NCI-H2081 treated with DMSO at 0.1 percent for 48 hours (cell line): ENCODE measurements at regions not wholly inside any gene's neighbourhood (a gene's known extent, or its start where the extent isn't known, plus 50 kb on each side); places are given as distances from the start of the nearest gene placed in this dataset.
"Not testable (repeated sequence)": the region's sequence is repeated elsewhere in the genome, so short reads cannot be mapped to it uniquely, and the experiment has no call there.

ENCODE experiments used
- DNase-seq: peaks from one replicate; lab custom pipeline; 2025; lab: John Stamatoyannopoulos, UW

DNA sequence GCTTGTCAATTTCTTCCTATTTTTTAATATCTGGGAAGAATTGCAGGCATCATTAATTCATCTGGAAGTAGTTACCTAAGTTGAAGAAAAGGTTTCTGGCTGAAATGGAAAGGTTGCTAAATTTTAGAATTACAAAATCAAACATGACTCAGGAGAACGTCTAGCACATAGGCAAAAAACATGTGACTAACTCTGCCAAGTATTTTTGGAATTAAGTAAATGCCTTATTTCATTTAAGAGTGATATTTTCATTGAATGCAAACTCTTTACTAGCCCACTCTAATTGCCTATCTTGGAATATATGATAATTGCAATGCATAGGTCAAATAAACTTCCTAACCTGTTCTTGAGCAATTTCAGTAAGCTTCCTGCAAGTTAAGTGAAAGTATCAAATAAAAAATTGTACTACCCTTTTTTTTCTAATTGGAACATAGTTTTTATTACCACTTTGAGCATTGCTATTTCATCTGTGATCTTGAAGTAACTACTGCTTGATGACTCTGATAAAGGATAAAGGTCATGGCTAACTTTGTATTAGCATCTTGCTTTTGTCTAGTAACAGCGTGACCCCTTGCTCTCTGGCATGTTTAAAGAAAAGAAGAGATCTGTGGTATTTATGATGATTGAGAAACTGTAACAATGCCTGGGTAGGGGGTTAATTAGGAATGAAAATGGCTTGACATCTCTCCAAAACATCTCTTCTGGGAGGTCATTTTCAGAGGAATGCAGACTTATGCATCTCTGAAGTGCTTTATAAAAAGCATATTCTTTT lies 208.3 kb upstream of the NCAM2 start:
- DNase-seq = no peak

DNA sequence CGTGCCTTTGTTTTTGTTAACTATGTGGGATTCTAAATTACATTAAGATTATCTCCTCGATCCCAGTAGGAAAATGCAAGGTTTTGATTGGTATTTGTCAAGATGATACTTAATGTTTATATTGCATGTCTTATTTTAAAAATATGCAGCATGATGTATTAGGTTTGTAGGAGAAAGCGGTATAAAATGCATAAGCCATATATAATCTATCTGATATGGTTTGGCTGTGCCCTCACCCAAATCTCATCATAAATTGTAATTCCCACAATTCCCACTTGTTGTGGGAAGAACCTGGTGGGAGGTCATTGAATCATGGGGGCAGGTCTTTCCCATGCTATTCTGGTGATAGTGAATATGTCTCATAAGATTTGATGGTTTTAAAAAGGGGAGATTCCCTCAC lies 198.1 kb upstream of the NCAM2 start:
- DNase-seq = no peak

DNA sequence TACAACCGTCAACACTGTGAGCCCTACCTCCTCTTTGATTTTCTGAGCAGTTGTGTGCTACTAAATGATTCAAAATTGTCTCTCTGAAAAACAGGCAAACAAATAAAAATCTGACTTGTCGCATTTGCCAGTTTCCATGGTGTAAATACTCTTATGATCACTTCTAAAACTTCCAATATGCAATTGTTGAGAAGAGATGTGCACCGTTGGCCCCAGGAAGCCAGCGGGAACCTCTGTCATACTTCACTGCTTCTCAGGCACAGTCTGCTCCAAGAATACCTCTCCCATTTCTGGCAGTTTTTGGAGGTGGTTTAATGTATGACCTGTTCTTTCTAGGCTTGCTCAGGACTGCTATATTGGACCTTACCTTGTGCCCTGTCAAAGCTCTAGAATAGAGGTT lies 196.0 kb upstream of the NCAM2 start:
- no peak for DNase-seq

DNA sequence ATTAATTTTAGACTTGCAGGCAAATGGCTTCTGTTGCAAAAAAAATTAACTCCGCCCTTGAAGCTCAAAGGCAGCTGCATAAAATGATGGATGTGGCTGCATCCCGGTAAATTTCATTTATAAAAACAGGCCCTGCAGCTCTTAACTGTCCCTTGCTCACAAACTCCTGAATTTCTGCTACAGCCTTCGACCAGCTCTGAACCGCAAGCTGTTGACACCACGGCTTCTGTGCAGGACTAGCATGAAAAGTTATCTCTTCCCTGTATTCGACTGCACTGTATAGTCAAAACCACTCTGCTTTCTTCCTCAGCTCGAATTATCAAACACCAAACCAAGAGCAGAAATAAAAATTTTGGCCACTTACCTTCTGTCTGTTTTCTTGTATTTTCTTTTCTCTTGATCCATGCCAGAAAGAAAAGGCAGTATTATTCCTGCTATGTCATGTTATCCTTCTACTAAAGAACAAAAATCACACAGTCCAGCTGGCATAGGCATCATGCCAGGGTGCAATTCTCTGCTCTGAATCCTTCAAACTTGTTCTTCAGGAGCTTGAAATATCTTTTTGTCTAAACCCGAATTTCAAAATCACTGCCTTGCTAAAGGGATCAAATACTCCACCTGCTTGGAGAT lies 195.5 kb upstream of the NCAM2 start:
- DNase-seq = no peak

- DNase-seq = no peak
Measured at GRCh38 chr21:20811702-20812101, 186.5 kb upstream of the NCAM2 start.

DNA sequence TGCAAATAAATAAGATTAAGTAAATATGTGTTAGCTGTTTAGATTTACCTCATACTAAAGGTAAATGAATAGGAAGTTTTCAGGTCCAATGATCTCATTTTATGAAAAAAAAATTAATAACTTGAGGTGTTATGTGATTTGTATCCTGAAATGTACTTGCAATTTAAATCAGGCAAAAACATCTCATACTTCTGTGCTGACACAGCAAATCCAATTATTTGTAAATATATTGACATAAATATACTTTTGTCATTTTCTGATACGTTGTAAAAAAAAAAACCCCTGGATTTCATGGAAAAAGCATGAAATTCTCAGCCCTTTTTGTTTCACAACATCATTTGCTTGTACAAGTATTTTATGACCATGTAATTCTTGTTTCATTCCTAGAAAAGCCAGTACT lies 184.1 kb upstream of the NCAM2 start:
- no peak for DNase-seq

DNA sequence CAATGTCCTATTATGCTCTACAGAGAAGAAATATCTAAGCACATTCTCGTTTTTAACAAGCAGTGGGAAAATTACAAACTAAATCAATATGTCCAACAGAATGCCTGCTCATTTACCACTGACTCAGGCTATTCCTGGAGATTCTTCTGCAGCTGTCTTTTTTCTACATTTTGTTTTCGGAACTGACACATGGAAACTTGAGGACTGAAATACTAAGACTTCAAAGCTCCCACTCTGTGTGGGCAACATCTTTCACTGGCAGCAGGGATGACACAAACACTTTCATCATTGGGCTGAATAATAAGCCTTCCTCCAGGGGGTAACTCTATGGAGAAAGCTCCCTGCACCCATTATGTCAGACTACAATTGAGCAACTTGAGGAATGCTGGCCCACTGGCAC lies 175.5 kb upstream of the NCAM2 start:
- no peak for DNase-seq

DNA sequence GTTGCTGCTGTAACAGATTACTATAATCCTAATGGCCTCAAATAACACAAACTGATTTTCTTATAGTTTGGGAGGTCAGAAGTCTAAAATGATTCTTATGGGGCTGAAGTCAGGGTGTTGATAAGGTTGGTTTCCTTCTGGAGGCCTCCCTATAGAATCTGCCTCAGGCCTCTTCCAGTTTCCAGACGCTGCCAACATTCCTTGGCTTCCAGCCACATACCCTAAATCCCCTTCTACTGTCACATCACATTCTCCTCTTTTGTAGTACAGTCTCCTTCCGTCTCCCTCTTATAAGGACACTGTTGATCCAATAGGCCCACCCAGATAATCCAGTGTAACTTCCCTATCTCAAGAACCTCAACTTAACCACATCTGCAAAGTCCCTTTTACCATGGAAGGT lies 145.3 kb upstream of the NCAM2 start:
- DNase-seq = no peak

- peak; percentile 75 for DNase-seq
Measured at GRCh38 chr21:20856926-20857325, 141.3 kb upstream of the NCAM2 start.

GRCh38 chr21:20874202-20874601 lies 124.0 kb upstream of the NCAM2 start:
- DNase-seq = no peak

DNA sequence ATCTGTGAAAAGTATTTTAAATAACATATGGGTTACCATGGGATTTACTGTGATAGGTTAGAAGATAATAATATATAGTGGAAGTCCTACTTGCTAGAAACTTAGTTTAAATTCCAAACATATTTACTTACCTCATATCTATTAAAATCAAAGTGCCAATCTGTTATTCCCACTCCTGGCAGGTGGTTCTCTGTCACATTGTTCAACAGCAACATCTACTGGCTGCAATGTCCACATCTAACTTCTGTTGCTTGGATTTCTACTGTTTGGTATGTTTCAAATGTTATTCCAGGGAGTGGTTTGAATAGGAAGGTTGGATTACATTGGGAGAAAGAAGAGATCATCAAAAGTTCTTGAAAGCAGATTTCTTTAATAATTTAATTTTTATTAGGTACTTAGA lies 122.5 kb upstream of the NCAM2 start:
- DNase-seq = peak; percentile 4

GRCh38 chr21:20877976-20878375 lies 120.2 kb upstream of the NCAM2 start:
- DNase-seq = no peak

GRCh38 chr21:20882462-20883407 lies 115.5 kb upstream of the NCAM2 start:
- no peak for DNase-seq

GRCh38 chr21:20883408-20883800 lies 114.8 kb upstream of the NCAM2 start:
- DNase-seq = no peak

- no peak for DNase-seq
Measured at GRCh38 chr21:20902511-20902910, 95.7 kb upstream of the NCAM2 start.

- DNase-seq = no peak
Measured at GRCh38 chr21:20902998-20903397, 95.2 kb upstream of the NCAM2 start.

- not testable (repeated sequence) for DNase-seq
Measured at GRCh38 chr21:20927555-20927954, 70.7 kb upstream of the NCAM2 start.

GRCh38 chr21:20942523-20942922 lies 55.7 kb upstream of the NCAM2 start:
- DNase-seq = no peak

GRCh38 chr21:20943561-20943997 lies 54.6 kb upstream of the NCAM2 start:
- no peak for DNase-seq

DNA sequence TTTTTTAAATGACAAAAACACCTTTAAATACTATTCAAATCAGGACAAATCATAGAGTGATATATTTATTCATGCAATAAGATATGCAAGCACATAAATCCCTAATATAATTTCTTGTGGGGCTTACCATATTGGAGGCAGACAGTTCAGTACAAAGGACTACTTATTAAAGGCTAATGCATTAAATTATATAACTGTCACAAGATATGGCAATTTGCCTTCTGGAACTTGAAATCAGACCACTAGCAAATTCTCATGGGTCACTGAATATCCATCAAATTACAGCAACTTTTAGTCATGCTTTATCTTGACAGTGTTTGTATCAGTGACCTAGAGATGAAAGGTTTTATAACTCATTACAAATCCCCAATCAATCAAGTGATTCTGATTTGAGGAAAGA lies 54.1 kb upstream of the NCAM2 start:
- no peak for DNase-seq

DNA sequence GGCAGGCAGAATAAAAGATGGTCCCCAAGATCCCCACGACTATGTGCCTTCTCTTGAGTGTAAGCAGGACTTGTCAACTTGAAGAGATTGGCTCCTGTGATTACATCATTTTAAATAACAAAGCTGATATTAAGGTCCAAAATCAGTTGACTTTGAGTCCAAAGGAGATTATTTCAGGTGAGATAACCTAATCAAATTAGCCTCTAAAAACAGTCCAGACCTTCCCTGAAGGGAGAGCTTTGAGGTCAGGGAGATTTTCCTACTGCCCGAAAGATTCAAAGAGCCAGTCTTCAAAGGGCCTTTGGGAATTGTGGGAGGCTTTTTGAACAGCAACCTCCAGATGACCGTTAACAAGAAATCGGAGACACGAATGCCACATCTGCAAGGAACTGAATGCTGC lies 51.5 kb upstream of the NCAM2 start:
- DNase-seq = no peak
